Body of pancreas (tissue), 4 donors: ENCODE measurements at regions not wholly inside any gene's neighbourhood (a gene's known extent, or its start where the extent isn't known, plus 50 kb on each side); places are given as distances from the start of the nearest gene placed in this dataset.

Experiments
- ATAC-seq: fragments of 150-250 bp; one replicate; pipeline ENCODE4 v1.9.1; 2016
- DNase-seq, 4 donors: peaks; one replicate each; pipeline ENCODE4 v3.0.0-alpha.2; 2019
- H3K27ac ChIP-seq, 4 donors: fragments of 200-600 bp; sonication (generic); 1 replicate in 3 of 4; 2 replicates in 1 of 4; pipeline versions ENCODE4 v1.5.1 to v1.6.1; 2016 to 2019; ENCODE audit warnings: mild to moderate bottlenecking in 1 of 4, mixed read lengths in 1 of 4, moderate library complexity in 1 of 4
- H3K27me3 ChIP-seq, 2 donors: fragments of 200-600 bp; sonication (generic); one replicate each; pipeline ENCODE4 v1.6.0; 2016; ENCODE audit warnings: mild to moderate bottlenecking in 1 of 2
- H3K36me3 ChIP-seq, 2 donors: fragments of 200-600 bp; sonication (generic); replicated peaks in 1 of 2; 2 replicates each; pipeline ENCODE4 v1.5.1; 2016; ENCODE audit warnings: low read depth in 2 of 2; ENCODE audit not compliant: insufficient read depth in 1 of 2
- H3K4me1 ChIP-seq: fragments of 200-600 bp; sonication (generic); one replicate; pipeline ENCODE4 v1.6.0; 2016
- H3K4me3 ChIP-seq, 2 donors: fragments of 200-600 bp; sonication (generic); 1 replicate in 1 of 2; 2 replicates in 1 of 2; pipeline ENCODE4 v1.5.1; 2016 to 2019
- H3K9me3 ChIP-seq, 3 donors: fragments of 200-600 bp; sonication (generic); 1 replicate in 2 of 3; 2 replicates in 1 of 3; pipeline ENCODE4 v1.5.1; 2016
- CTCF ChIP-seq, 7 experiments: fragments of 450-650 bp in 4 of 7; fragments of 200-600 bp in 3 of 7; sonication (generic) in 3 of 7; IDR thresholded peaks; one replicate each; pipeline ENCODE4 v1.5.1; 2016 to 2019; ENCODE audit warnings: antibody characterized with exemption in 7 of 7
- POLR2A ChIP-seq, 3 donors: fragments of 450-650 bp; IDR thresholded peaks; one replicate each; pipeline ENCODE4 v1.6.1; 2016; ENCODE audit warnings: antibody characterized with exemption in 3 of 3, mild to moderate bottlenecking in 2 of 3
- WGBS, 2 donors: methylation state at CpG; one replicate each; pipeline ENCODE4 v1.1.5; 2017; 5-methylcytosine and 5-hydroxymethylcytosine counted together
- intact Hi-C: fragments of 100-400 bp; cut with DNase I; formaldehyde crosslinking; loops from one replicate; pipeline ENCODE4 v1.15.1; 2023

DNA sequence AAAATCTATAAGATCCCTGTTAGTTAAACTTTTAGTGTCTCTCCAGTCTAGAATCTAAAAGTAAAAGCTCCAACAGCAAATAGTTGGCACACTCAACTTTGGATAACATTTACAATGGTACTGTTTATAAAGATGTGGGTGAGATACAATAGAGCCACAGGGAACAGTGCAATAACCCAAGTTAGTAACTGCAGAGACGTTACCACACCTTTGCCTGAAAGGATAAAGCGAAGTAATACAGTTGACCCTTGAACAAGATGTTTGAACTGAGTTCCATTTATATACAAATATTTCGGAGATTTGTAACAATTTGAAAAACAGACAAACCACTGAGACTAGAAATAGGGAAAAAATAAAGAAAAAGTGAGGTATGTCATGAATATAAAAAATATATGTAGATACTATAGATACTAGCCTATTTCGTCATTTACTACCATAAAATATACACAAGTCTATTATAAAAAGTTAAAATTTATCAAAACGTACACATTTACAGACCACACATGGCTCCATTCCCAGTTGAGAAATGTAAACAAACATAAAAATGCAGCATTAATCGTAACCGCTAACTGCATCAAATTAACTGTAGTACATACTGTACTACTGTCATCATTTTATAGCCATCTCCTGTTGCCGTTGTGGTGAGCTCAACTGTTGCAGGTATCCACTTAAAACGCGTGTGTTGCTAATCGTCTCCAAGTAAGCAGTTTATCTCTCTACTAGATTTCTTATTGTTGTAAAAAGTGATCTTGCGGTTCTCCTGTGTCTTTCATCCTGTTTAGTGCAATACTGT lies 56.5 kb upstream of the HIF1A start:
- no peak for ATAC-seq
- 72 to 75% methylated on average over 12 of the region's 12 CpGs for WGBS, 2 donors
- H3K4me1 ChIP-seq, result no peaks in the 10 kb centered on the region
- no peaks in the 10 kb centered on the region for H3K9me3 ChIP-seq
- H3K4me3 ChIP-seq, result no peak overlapping the region
- intact Hi-C loops, result no loop called here
- H3K27me3 ChIP-seq, result no peaks in the 10 kb centered on the region
- H3K27ac ChIP-seq, result no peak overlapping the region
- no peak for TF ChIP-seq CTCF (IDR thresholded peaks at IDR 0.05)
- TF ChIP-seq POLR2A (IDR thresholded peaks at IDR 0.05), result no peak
- DNase-seq, result no peak
- H3K36me3 ChIP-seq, result no peaks in the 10 kb centered on the region

GRCh38 chr14:61640158-61641136 lies 54.9 kb upstream of the HIF1A start:
- H3K4me1 ChIP-seq, result no peaks in the 10 kb centered on the region
- no peak overlapping the region for H3K4me3 ChIP-seq
- DNase-seq (no peak), ATAC-seq (no peak)
- no peaks in the 10 kb centered on the region for H3K36me3 ChIP-seq
- TF ChIP-seq CTCF (IDR thresholded peaks at IDR 0.05) (no peak), POLR2A (IDR thresholded peaks at IDR 0.05) (no peak)
- WGBS, 2 donors, result 86 to 90% methylated on average over 14 of the region's 14 CpGs
- intact Hi-C loops, result no loop called here
- H3K9me3 ChIP-seq, result no peaks in the 10 kb centered on the region
- no peaks in the 10 kb centered on the region for H3K27me3 ChIP-seq
- H3K27ac ChIP-seq, result no peak overlapping the region

- no peak for DNase-seq
- no peaks in the 10 kb centered on the region for H3K36me3 ChIP-seq
- intact Hi-C loops, result no loop called here
- H3K4me3 ChIP-seq, result no peak overlapping the region
- no peak for TF ChIP-seq POLR2A (IDR thresholded peaks at IDR 0.05)
- no peak for TF ChIP-seq CTCF (IDR thresholded peaks at IDR 0.05)
- H3K27ac ChIP-seq, result no peak overlapping the region
- no peaks in the 10 kb centered on the region for H3K27me3 ChIP-seq
- H3K4me1 ChIP-seq, result no peaks in the 10 kb centered on the region
- whole genome bisulfite sequencing, 2 donors, result 76 to 79% methylated on average over 6 of the region's 6 CpGs
- no peak for ATAC-seq
- H3K9me3 ChIP-seq, result no peaks in the 10 kb centered on the region
Measured at GRCh38 chr14:61641914-61642613, 53.2 kb upstream of the HIF1A start.

DNA sequence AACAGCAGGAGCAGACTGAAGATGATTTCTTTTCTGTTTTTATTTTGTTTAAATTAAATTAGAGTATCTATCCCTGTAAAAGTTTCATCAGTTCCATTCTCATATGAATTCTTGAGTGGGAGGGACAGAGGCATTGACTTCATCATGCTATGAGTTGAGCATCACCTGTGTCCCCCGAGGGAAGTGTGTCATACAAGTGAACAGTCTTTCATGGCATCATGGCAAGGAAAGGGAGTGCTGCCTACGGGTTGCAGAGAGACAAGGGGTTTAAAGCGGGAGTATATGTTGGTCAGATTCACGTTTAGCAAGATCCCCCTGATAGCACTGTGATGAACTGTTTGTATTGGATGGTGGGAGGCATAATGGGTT lies 52.7 kb upstream of the HIF1A start:
- Histone ChIP-seq H3K27me3 (no peaks in the 10 kb centered on the region), H3K4me1 (no peaks in the 10 kb centered on the region), H3K36me3 (no peaks in the 10 kb centered on the region), H3K9me3 (no peaks in the 10 kb centered on the region), H3K27ac (no peak overlapping the region), H3K4me3 (no peak overlapping the region)
- ATAC-seq (no peak), DNase-seq (no peak)
- intact Hi-C loops, result no loop called here
- WGBS, 2 donors, result 76 to 91% methylated on average over 4 of the region's 4 CpGs
- no peak for TF ChIP-seq POLR2A (IDR thresholded peaks at IDR 0.05)
- TF ChIP-seq CTCF (IDR thresholded peaks at IDR 0.05), result no peak
